Neuronal stem cell (in vitro differentiated cells): ENCODE measurements at regions not wholly inside any gene's neighbourhood (a gene's known extent, or its start where the extent isn't known, plus 50 kb on each side); places are given as distances from the start of the nearest gene placed in this dataset.

Source experiments
- DNase-seq: peaks from one replicate; pipeline ENCODE4 v3.0.0-alpha.2; 2013; ENCODE audit warnings: low spot score
- H2AFZ ChIP-seq: one replicate; pipeline ENCODE4 v1.6.1; 2013; ENCODE audit warnings: mild to moderate bottlenecking, low read length, inconsistent platforms
- H2AK5ac ChIP-seq: 2 replicates; pipeline ENCODE4 v1.6.1; 2013; ENCODE audit warnings: low read depth, mild to moderate bottlenecking, inconsistent platforms, low read length, moderate library complexity, mixed read lengths
- H2BK120ac ChIP-seq: 2 replicates; pipeline ENCODE4 v1.6.1; 2013; ENCODE audit warnings: low read depth, mild to moderate bottlenecking, inconsistent platforms, low read length, moderate library complexity, mixed read lengths
- H2BK12ac ChIP-seq: one replicate; pipeline ENCODE4 v1.6.1; 2013; ENCODE audit warnings: low read length, inconsistent platforms
- H2BK15ac ChIP-seq: 2 replicates; pipeline ENCODE4 v1.6.1; 2013; ENCODE audit warnings: mild to moderate bottlenecking, low read length, inconsistent platforms, mixed read lengths
- H2BK5ac ChIP-seq: one replicate; pipeline ENCODE4 v1.6.1; 2013; ENCODE audit warnings: inconsistent platforms, mild to moderate bottlenecking, low read length, moderate library complexity
- H3K14ac ChIP-seq: one replicate; pipeline ENCODE4 v1.6.1; 2013; ENCODE audit warnings: low read length, inconsistent platforms
- H3K18ac ChIP-seq: 2 replicates; pipeline ENCODE4 v1.6.1; 2013; ENCODE audit warnings: low read length, inconsistent platforms
- H3K23ac ChIP-seq: 2 replicates; pipeline ENCODE4 v1.6.1; 2013; ENCODE audit warnings: low read depth, mild to moderate bottlenecking, mixed read lengths, low read length, inconsistent platforms; ENCODE audit not compliant: poor library complexity
- H3K27ac ChIP-seq: replicated peaks from 3 replicates; pipeline ENCODE4 v1.5.1; 2013; ENCODE audit warnings: low read length, inconsistent platforms
- H3K27me3 ChIP-seq, 3 experiments: 2 replicates each; pipeline ENCODE4 v1.6.1; 2013; ENCODE audit warnings: low read length in 3 of 3, mild to moderate bottlenecking in 2 of 3, inconsistent platforms in 1 of 3, low read depth in 1 of 3, mixed read lengths in 1 of 3, moderate library complexity in 1 of 3; ENCODE audit not compliant: control insufficient read depth in 3 of 3, insufficient read depth in 3 of 3
- H3K36me3 ChIP-seq, 2 donors: replicated peaks in 1 of 2; 2 replicates each; pipeline ENCODE4 v1.6.1; 2013; ENCODE audit warnings: low read length in 2 of 2; ENCODE audit not compliant: control insufficient read depth in 2 of 2, insufficient read depth in 2 of 2
- H3K4ac ChIP-seq: 2 replicates; pipeline ENCODE4 v1.6.1; 2013; ENCODE audit warnings: inconsistent platforms, mild to moderate bottlenecking, low read length, moderate library complexity
- H3K4me1 ChIP-seq, 2 donors: 1 replicate in 1 of 2; 2 replicates in 1 of 2; pipeline ENCODE4 v1.6.1; 2013; ENCODE audit warnings: low read length in 2 of 2, low read depth in 1 of 2; ENCODE audit not compliant: control insufficient read depth in 2 of 2, insufficient read depth in 1 of 2
- H3K4me2 ChIP-seq: one replicate; pipeline ENCODE4 v1.6.1; 2013; ENCODE audit warnings: mild to moderate bottlenecking, low read length, inconsistent platforms; ENCODE audit not compliant: insufficient read depth, poor library complexity, severe bottlenecking
- H3K4me3 ChIP-seq, 2 donors: 2 replicates each; pipeline ENCODE4 v1.5.1; 2013; ENCODE audit warnings: low read length in 2 of 2, mild to moderate bottlenecking in 2 of 2, inconsistent platforms in 1 of 2, moderate library complexity in 1 of 2
- H3K79me1 ChIP-seq: one replicate; pipeline ENCODE4 v1.6.1; 2013; ENCODE audit warnings: low read depth, mild to moderate bottlenecking, inconsistent platforms, low read length, moderate library complexity
- H3K9ac ChIP-seq: one replicate; pipeline ENCODE4 v1.6.1; 2013; ENCODE audit warnings: mild to moderate bottlenecking, low read depth, low read length, inconsistent platforms; ENCODE audit not compliant: poor library complexity
- H3K9me3 ChIP-seq, 2 donors: replicated peaks in 1 of 2; 2 replicates each; pipeline versions ENCODE3 to v1.6.1; 2013; ENCODE audit warnings: low read length in 2 of 2, mild to moderate bottlenecking in 2 of 2, inconsistent platforms in 1 of 2, low read depth in 1 of 2, mixed read lengths in 1 of 2, moderate library complexity in 1 of 2; ENCODE audit not compliant: control insufficient read depth in 2 of 2, insufficient read depth in 1 of 2
- H4K8ac ChIP-seq: one replicate; pipeline ENCODE4 v1.6.1; 2013; ENCODE audit warnings: low read depth, mild to moderate bottlenecking, inconsistent platforms, low read length, moderate library complexity
- H4K91ac ChIP-seq: one replicate; pipeline ENCODE4 v1.6.1; 2013; ENCODE audit warnings: low read length, low read depth, mild to moderate bottlenecking, inconsistent platforms; ENCODE audit not compliant: poor library complexity
- WGBS, 2 donors: extraction: QIAGEN DNeasy Blood & Tissue Kit; methylation state at CpG; one replicate each; pipeline ENCODE4 v1.1.7; 2013; ENCODE audit warnings: missing lambda C conversion rate in 2 of 2, mixed read lengths in 1 of 2; ENCODE audit not compliant: insufficient read length in 2 of 2, insufficient replicate concordance in 1 of 2; ENCODE audit errors: extremely low coverage in 2 of 2; 5-methylcytosine and 5-hydroxymethylcytosine counted together

DNA sequence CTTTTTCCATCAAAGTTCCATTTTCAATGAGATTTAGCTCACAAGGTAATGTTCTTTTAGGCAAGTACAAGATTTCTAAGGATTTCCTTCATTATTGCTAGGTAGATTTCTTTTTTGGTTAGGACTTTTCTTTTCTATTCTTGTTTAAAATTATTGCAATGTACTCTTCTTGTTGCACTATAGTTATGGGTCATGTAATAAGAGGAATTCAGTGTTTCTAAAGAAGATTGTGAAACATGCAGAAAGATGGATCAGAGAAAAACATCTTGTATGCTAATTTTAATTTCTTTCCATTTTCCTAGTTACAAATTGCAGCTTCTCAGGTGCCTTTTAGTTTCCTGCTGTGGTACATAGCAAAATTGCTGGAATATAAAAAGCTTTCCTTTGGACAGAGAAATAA, 56.1 kb downstream of the BTG1 start:
- no peak overlapping the region for H2AFZ ChIP-seq
- no peak overlapping the region for H3K27ac ChIP-seq
- no peaks in the 10 kb centered on the region for H3K4me1 ChIP-seq
- no peaks in the 10 kb centered on the region for H3K9me3 ChIP-seq
- H2BK120ac ChIP-seq, result no peak overlapping the region
- H3K4me2 ChIP-seq, result no peak overlapping the region
- H3K27me3 ChIP-seq, result no peaks in the 10 kb centered on the region
- no peak for DNase-seq
- no peak overlapping the region for H2BK15ac ChIP-seq
- no peak overlapping the region for H2AK5ac ChIP-seq
- no peaks in the 10 kb centered on the region for H3K79me1 ChIP-seq
- H3K14ac ChIP-seq, result no peak overlapping the region
- no peak overlapping the region for H3K4ac ChIP-seq
- no peak overlapping the region for H4K91ac ChIP-seq
- no peak overlapping the region for H3K18ac ChIP-seq
- H3K9ac ChIP-seq, result no peak overlapping the region
- no peak overlapping the region for H3K23ac ChIP-seq
- no peak overlapping the region for H3K4me3 ChIP-seq
- H4K8ac ChIP-seq, result no peak overlapping the region
- no peaks in the 10 kb centered on the region for H3K36me3 ChIP-seq
- H2BK5ac ChIP-seq, result no peak overlapping the region
- no peak overlapping the region for H2BK12ac ChIP-seq

DNA sequence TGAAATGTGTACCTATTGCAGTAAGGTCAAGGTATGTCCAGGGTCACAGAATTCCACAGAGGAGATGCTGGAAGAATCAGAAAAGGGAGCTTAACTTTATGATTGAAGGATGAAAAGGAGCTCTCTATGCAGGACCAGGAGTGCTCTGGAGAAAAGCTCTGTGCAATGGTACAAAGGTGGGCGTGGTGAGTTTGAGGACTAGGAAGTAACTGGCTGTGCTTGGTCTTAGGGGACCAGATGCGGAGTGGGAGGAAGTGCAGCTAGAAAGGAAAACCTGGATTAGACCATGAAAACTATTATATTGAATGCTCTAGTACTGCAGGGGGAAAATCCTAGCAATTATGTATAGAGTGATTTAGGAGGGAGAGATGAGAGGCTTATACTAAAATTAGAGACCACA, 56.8 kb downstream of the BTG1 start:
- H2BK12ac ChIP-seq, result no peak overlapping the region
- H3K4me1 ChIP-seq, result no peaks in the 10 kb centered on the region
- WGBS, 2 donors, result no CpG with 5 or more reads among the region's 2 CpGs
- no peak overlapping the region for H3K27ac ChIP-seq
- H3K9me3 ChIP-seq, result no peaks in the 10 kb centered on the region
- H3K4me2 ChIP-seq, result no peak overlapping the region
- no peak overlapping the region for H3K23ac ChIP-seq
- H2AFZ ChIP-seq, result no peak overlapping the region
- no peak overlapping the region for H3K4ac ChIP-seq
- no peak for DNase-seq
- H4K8ac ChIP-seq, result no peak overlapping the region
- H4K91ac ChIP-seq, result no peak overlapping the region
- H3K27me3 ChIP-seq, result no peaks in the 10 kb centered on the region
- H2BK5ac ChIP-seq, result no peak overlapping the region
- H2BK15ac ChIP-seq, result no peak overlapping the region
- H2AK5ac ChIP-seq, result no peak overlapping the region
- H2BK120ac ChIP-seq, result no peak overlapping the region
- no peak overlapping the region for H3K14ac ChIP-seq
- H3K9ac ChIP-seq, result no peak overlapping the region
- no peak overlapping the region for H3K4me3 ChIP-seq
- H3K79me1 ChIP-seq, result no peaks in the 10 kb centered on the region
- no peak overlapping the region for H3K18ac ChIP-seq
- H3K36me3 ChIP-seq, result no peaks in the 10 kb centered on the region

DNA sequence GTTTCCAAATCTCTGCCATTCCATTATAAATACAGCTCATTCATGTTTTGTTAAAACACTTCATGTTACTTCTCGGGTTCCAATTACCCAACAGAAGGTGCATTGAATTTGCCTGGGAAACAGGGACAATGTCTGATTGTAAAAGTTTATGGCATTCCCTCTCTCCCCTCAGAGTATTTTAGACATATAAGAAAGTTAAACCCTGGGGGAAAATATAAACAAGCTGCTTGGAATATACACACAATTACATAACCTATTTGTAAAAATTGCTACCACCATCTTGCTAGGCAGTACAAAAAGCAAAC, 60.0 kb downstream of the BTG1 start:
- no peak overlapping the region for H4K91ac ChIP-seq
- no peak for DNase-seq
- H2BK5ac ChIP-seq, result no peak overlapping the region
- no peak overlapping the region for H2AFZ ChIP-seq
- no peak overlapping the region for H3K4ac ChIP-seq
- no peaks in the 10 kb centered on the region for H3K9me3 ChIP-seq
- H3K27ac ChIP-seq, result no peak overlapping the region
- no peak overlapping the region for H3K23ac ChIP-seq
- no peak overlapping the region for H2BK120ac ChIP-seq
- H3K4me2 ChIP-seq, result no peak overlapping the region
- H3K4me3 ChIP-seq, result no peak overlapping the region
- H2BK15ac ChIP-seq, result no peak overlapping the region
- WGBS, 2 donors, result no CpG with 5 or more reads among the region's 1 CpG
- no peaks in the 10 kb centered on the region for H3K4me1 ChIP-seq
- H2AK5ac ChIP-seq, result no peak overlapping the region
- no peaks in the 10 kb centered on the region for H3K79me1 ChIP-seq
- no peak overlapping the region for H2BK12ac ChIP-seq
- H3K27me3 ChIP-seq, result no peaks in the 10 kb centered on the region
- no peaks in the 10 kb centered on the region for H3K36me3 ChIP-seq
- no peak overlapping the region for H3K14ac ChIP-seq
- H3K18ac ChIP-seq, result no peak overlapping the region
- H4K8ac ChIP-seq, result no peak overlapping the region
- H3K9ac ChIP-seq, result no peak overlapping the region

DNA sequence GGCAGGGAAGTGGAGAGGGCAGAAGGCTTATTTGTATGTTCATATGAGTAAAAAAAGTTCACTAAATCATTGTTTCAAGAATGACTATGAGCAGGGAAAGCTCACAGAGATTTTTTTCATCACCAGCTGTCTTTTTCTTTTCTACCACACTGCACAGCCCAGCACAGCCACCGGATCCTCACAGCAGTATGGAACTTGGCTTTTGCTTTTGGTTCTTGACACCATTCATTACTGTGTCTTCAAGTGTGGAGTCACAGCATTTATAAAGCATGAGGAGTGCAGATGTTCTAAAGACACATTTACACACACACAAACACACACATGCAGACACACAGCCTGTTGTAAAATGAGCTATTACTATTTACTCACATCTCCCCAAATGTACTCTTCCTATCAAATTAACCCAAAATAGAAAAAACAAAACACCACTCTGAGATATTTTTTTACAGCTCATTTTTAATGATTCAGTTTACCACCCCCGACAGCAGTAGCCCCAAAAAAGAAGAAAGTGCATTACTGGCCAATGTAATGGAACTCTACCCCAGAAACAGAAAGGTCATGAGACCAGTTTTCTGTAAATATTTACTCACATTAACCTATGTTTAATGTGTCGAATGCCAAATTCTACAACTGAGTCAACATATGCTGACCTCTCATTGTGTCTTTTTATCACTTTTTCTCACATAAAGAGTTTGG, 60.5 kb downstream of the BTG1 start:
- Histone ChIP-seq H3K14ac (no peak overlapping the region), H3K79me1 (no peaks in the 10 kb centered on the region), H3K4me3 (no peak overlapping the region), H4K8ac (no peak overlapping the region), H4K91ac (no peak overlapping the region), H3K4me2 (no peak overlapping the region), H3K23ac (no peak overlapping the region), H3K36me3 (no peaks in the 10 kb centered on the region), H2AFZ (no peak overlapping the region), H3K9me3 (no peaks in the 10 kb centered on the region), H2BK5ac (no peak overlapping the region), H2BK120ac (no peak overlapping the region), H3K4ac (no peak overlapping the region), H3K18ac (no peak overlapping the region), H3K9ac (no peak overlapping the region), H2BK15ac (no peak overlapping the region), H3K4me1 (no peaks in the 10 kb centered on the region), H3K27me3 (no peaks in the 10 kb centered on the region), H2AK5ac (no peak overlapping the region), H2BK12ac (no peak overlapping the region), H3K27ac (no peak overlapping the region)
- DNase-seq, result no peak
- WGBS, 2 donors, result no CpG with 5 or more reads among the region's 3 CpGs
